Activated CD8-positive, alpha-beta memory T cell treated with anti-CD3 and anti-CD28 coated beads for 24 hours (primary cell): ENCODE measurements at regions not wholly inside any gene's neighbourhood (a gene's known extent, or its start where the extent isn't known, plus 50 kb on each side); places are given as distances from the start of the nearest gene placed in this dataset.
"Not testable (repeated sequence)": the region's sequence is repeated elsewhere in the genome, so short reads cannot be mapped to it uniquely, and the experiment has no call there.

ENCODE experiments used
- DNase-seq: peaks from one replicate; pipeline ENCODE4 v3.0.0-alpha.2; 2020

DNA sequence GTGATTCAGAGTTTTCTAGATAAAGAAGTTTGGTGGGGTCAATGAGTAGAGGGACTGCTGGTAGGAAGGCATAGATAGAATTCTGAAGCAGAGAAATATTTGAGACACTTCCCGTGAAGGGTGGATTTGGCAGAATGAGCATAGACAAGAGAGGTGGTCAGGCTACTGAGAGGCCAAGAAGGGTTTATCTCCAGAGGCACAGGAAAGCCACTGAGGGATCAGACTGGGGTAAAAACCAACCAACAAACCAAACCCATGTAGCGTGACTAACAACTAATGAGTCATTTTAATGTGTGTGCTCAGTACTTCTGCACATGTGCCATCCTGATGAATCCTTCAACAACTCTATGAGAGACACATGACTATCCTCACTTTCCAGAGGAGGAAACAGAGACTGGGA is 60.0 kb upstream of the SERP2 start:
- DNase-seq = no peak

DNA sequence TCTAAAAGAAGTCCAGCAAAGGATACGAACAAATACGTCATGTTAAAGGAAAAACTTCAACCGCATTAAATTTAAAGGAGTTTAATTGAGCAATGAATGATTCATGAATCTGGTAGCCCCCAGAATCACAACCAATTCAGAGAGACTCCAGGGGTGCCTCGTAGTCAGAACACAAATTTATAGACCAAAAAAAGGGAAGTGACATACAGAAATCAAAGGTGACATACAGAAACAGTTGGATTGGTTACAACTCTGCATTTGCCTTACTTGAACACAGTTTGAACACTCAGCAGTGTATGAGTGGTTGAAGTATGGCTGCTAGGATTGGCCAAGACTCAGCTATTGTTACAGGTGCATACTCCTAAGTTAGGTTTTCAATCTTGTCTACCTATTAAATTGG is 59.5 kb upstream of the SERP2 start:
- DNase-seq = not testable (repeated sequence)

DNA sequence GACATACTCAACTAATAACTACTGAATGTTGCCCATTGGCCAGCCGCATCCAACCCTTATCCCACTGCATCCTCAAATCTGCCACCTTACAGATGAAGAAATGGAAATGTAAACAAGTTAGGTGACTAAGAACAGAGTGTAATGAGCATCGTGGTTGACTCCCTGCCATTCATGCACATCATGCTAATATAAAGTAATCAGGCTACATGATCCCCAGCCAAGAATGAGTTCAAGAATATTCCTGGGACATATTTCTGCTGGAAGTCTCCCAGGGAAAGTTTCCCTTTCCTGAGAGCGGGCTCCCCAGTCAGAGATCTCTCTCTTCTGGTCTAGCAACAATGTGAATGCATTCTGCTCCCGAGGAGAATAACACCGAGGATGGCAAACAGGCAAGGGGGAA is 55.9 kb upstream of the SERP2 start:
- DNase-seq = no peak

DNA sequence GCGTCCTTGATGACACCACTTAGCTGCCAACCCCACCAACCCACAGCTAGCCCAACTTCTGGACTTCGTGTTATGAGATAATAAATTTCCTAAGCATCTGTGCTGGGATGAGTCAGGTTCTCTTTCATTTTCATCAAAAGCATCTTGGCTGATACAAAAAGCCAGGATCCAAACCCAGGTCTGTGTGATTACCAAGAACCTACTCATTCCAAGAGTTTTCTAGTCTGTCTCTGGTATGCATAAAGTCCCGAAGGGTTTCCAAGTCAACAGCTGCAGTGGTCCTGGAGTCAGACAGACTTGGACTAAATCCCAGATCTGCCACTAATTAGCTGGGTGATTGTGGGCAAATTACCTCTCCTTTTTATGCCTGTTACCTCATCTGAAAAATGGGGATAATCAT is 55.5 kb upstream of the SERP2 start:
- DNase-seq = no peak

DNA sequence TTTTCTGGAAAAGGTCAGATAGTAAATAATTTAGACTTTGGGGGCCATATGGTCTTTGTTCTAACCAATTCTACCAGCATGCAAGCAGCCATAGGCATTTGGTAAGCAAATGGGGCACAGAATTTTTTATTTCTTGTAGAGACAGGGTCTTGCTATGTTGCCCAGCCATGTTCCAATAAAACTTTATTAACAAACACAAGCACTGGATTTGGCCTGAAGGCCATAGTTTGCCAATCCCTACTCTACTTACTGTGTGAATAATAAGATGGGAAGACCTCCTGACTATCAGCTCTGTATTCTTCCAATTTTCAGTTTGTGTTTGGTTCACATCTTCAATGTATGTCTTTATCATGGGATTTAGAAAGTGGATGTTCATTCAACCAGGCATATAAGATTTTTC is 53.0 kb upstream of the SERP2 start:
- DNase-seq = no peak

DNA sequence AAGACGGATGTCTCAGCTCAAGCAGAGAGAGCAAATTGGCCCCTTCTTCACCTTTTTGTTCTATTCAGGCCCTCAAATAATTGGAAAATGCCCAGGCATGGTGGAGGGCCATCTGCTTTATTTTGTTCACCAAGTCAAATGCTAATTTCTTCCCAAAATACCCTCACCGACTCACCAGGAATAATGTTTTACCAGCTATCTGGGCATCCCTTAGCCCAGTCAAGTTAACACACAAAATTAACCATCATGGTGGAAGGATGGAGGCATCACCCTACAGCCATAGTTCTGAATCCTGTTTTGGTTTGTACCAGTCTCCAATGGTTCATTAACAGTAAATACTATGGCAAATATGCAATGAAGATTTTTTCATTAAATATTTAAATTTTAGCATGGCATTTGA is 51.7 kb upstream of the SERP2 start:
- no peak for DNase-seq

DNA sequence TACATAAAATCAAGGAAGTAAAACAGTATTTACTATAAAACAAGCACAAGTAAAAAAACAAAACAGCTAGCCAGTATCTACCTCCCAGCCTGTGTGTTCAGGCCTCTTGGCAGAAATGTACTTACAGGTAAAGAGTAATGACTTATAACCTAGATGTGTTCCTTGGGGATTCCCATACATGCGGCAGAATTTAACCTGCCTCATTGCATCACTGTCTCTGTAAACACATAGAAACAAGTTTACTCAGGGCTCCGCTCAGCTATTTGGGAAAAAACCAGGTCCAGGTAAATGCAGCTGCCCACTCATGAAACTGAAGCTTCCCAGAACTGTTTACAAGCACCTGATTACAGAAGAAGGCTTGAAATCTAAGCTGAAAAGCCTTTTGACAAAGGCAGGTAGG is 50.7 kb upstream of the SERP2 start:
- DNase-seq = no peak

DNA sequence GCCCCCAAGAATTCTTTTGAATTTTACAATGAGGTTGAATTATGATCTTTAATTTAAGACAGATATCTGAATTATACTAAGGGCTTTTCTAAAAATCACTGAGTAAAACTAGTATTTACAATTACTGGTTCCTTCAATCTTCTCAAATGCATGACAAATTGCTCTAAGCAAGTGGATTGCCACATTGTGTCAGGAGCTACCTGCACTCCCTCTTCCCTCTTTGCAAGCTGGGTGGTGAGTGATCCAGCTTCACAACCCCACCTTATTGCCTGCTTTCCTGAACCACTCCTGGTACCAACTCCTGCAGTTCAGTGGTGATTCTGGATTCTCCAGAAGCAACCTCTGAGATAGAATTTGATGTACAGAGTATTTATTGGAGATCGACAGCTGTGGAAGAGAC is 49.9 kb upstream of the SERP2 start:
- DNase-seq = no peak
